ENCODE measurements at regions not wholly inside any gene's neighbourhood (a gene's known extent, or its start where the extent isn't known, plus 50 kb on each side); places are given as distances from the start of the nearest gene placed in this dataset.

DNA sequence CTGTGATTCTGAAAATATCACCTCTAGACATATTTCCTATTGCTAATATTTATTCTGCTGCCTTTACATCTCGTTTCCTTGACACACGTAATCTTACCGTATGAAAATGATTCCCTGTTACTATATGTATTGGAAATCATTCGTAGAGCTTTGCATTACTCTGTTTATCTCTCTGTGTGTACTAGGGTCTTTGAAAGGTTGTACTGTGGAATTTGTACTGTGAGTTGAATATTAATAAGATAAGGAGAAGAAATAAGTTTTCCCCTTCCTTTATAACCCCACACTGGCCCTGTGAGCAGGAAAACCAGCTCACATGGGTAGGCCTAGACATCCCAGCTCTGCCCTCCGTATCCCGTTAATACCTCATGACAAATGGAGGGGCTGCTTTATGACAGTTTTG lies 354.9 kb downstream of the KLF5 start:
- ChIA-PET CTCF (no interaction called here), POLR2A (no interaction called here)
- Histone ChIP-seq H3K27ac (ENCODE audit: low read length) (no peak overlapping the region), H3K36me3 (ENCODE audit: control insufficient read depth, insufficient read depth, low read length) (no peaks in the 10 kb centered on the region), H3K9me3 (ENCODE audit: control insufficient read depth, insufficient read depth, low read depth, low read length) (no peaks in the 10 kb centered on the region), H3K4me3 (ENCODE audit: low read depth in 2 of 2, low read length in 2 of 2) (no peak overlapping the region), H3K27me3 (ENCODE audit: control insufficient read depth, insufficient read depth, low read length) (no peaks in the 10 kb centered on the region), H3K4me1 (ENCODE audit: control insufficient read depth, insufficient read depth, low read length) (no peaks in the 10 kb centered on the region)
- intact Hi-C loops (cut with micrococcal nuclease; ENCODE audit: unreplicated experiment) (no loop called here), in situ Hi-C loops (cut with HindIII; ENCODE audit: low pct_unique_long_range_greater_than_20kb, low sequenced_read_pairs) (no loop called here)
- no peak for ATAC-seq
- BruUV-seq (replicated peaks): no TSS peak
- DNase-seq (ENCODE audit: low read depth, low spot score): no peak
- TF ChIP-seq, protein P1, sequence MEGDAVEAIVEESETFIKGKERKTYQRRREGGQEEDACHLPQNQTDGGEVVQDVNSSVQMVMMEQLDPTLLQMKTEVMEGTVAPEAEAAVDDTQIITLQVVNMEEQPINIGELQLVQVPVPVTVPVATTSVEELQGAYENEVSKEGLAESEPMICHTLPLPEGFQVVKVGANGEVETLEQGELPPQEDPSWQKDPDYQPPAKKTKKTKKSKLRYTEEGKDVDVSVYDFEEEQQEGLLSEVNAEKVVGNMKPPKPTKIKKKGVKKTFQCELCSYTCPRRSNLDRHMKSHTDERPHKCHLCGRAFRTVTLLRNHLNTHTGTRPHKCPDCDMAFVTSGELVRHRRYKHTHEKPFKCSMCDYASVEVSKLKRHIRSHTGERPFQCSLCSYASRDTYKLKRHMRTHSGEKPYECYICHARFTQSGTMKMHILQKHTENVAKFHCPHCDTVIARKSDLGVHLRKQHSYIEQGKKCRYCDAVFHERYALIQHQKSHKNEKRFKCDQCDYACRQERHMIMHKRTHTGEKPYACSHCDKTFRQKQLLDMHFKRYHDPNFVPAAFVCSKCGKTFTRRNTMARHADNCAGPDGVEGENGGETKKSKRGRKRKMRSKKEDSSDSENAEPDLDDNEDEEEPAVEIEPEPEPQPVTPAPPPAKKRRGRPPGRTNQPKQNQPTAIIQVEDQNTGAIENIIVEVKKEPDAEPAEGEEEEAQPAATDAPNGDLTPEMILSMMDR (IDR thresholded peaks at IDR 0.05): no peak
- TF ChIP-seq SIN3A (IDR thresholded peaks at IDR 0.05; ENCODE audit: borderline replicate concordance, insufficient read depth, low read depth, low read length) (no peak), TCF7L2 (IDR thresholded peaks at IDR 0.05; ENCODE audit: low read depth, low read length) (no peak), POLR2AphosphoS5 (IDR thresholded peaks at IDR 0.05; ENCODE audit: low read depth, low read length) (no peak)
- TF ChIP-seq, protein P2, sequence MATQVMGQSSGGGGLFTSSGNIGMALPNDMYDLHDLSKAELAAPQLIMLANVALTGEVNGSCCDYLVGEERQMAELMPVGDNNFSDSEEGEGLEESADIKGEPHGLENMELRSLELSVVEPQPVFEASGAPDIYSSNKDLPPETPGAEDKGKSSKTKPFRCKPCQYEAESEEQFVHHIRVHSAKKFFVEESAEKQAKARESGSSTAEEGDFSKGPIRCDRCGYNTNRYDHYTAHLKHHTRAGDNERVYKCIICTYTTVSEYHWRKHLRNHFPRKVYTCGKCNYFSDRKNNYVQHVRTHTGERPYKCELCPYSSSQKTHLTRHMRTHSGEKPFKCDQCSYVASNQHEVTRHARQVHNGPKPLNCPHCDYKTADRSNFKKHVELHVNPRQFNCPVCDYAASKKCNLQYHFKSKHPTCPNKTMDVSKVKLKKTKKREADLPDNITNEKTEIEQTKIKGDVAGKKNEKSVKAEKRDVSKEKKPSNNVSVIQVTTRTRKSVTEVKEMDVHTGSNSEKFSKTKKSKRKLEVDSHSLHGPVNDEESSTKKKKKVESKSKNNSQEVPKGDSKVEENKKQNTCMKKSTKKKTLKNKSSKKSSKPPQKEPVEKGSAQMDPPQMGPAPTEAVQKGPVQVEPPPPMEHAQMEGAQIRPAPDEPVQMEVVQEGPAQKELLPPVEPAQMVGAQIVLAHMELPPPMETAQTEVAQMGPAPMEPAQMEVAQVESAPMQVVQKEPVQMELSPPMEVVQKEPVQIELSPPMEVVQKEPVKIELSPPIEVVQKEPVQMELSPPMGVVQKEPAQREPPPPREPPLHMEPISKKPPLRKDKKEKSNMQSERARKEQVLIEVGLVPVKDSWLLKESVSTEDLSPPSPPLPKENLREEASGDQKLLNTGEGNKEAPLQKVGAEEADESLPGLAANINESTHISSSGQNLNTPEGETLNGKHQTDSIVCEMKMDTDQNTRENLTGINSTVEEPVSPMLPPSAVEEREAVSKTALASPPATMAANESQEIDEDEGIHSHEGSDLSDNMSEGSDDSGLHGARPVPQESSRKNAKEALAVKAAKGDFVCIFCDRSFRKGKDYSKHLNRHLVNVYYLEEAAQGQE (IDR thresholded peaks at IDR 0.05; ENCODE audit: insufficient read depth in 1 of 2, low read depth in 2 of 2, low read length in 1 of 2): no peak

DNA sequence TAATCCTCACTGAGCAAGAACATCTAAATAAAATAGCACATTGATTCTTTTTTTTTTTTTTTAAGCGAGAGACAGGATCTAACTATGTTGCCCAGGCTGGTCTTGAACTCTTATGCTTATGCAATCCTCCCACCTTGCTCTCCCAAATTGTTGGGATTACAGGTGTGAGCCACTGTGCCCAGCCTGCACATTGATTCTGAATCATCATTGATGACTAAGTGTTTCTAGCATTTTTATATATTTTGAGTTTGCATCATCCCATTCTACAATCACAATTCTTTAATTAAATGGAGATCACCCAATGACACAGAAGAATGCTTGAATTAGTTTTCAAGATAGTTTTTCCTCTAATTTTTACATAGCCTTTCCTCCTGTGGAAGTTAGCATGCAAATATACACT lies 354.1 kb downstream of the KLF5 start:
- ChIA-PET POLR2A (no interaction called here), CTCF (no interaction called here)
- Histone ChIP-seq H3K4me3 (ENCODE audit: low read depth in 2 of 2, low read length in 2 of 2) (no peak overlapping the region), H3K36me3 (ENCODE audit: control insufficient read depth, insufficient read depth, low read length) (no peaks in the 10 kb centered on the region), H3K27me3 (ENCODE audit: control insufficient read depth, insufficient read depth, low read length) (no peaks in the 10 kb centered on the region), H3K4me1 (ENCODE audit: control insufficient read depth, insufficient read depth, low read length) (no peaks in the 10 kb centered on the region), H3K27ac (ENCODE audit: low read length) (no peak overlapping the region), H3K9me3 (ENCODE audit: control insufficient read depth, insufficient read depth, low read depth, low read length) (no peaks in the 10 kb centered on the region)
- DNase-seq (ENCODE audit: low read depth, low spot score): no peak
- ATAC-seq: no peak
- TF ChIP-seq TCF7L2 (IDR thresholded peaks at IDR 0.05; ENCODE audit: low read depth, low read length) (no peak), POLR2AphosphoS5 (IDR thresholded peaks at IDR 0.05; ENCODE audit: low read depth, low read length) (no peak), SIN3A (IDR thresholded peaks at IDR 0.05; ENCODE audit: borderline replicate concordance, insufficient read depth, low read depth, low read length) (no peak)
- TF ChIP-seq, protein P1 (IDR thresholded peaks at IDR 0.05): no peak
- TF ChIP-seq, protein P2 (IDR thresholded peaks at IDR 0.05; ENCODE audit: insufficient read depth in 1 of 2, low read depth in 2 of 2, low read length in 1 of 2): no peak
- intact Hi-C loops (cut with micrococcal nuclease; ENCODE audit: unreplicated experiment) (no loop called here), in situ Hi-C loops (cut with HindIII; ENCODE audit: low pct_unique_long_range_greater_than_20kb, low sequenced_read_pairs) (no loop called here)
- no TSS peak for BruUV-seq (replicated peaks)
